ENCODE measurements at regions not wholly inside any gene's neighbourhood (a gene's known extent, or its start where the extent isn't known, plus 50 kb on each side); places are given as distances from the start of the nearest gene placed in this dataset.

DNA sequence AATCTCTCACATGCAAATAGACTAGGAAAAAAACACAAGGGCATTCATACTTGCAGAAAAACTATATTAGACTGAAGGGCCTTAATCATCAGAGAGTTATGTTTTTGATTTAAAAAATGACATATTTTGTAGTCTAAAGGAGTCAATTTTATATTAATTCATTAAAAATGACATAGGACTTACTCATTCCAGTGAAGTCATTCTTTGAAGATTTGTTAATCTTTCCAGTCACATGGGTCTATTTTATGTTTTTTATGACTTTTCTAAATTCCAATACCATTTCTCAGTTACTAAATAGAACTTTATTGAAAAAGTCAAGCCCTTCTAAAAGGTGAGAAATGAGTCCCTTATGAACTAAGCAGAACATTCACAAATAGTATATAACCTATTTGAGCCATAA is 743.8 kb upstream of the INTU start:
- BruUV-seq (replicated peaks): no TSS peak
- Histone ChIP-seq H3K27me3 (ENCODE audit: control insufficient read depth in 2 of 2, insufficient read depth in 2 of 2, low read length in 2 of 2) (no peaks in the 10 kb centered on the region), H3K36me3 (ENCODE audit: control insufficient read depth in 2 of 2, extremely low read depth in 1 of 2, insufficient read depth in 2 of 2, low read length in 2 of 2) (no peaks in the 10 kb centered on the region), H3K4me3 (replicated peaks in 1 of 3; ENCODE audit: insufficient read depth in 1 of 3, low read depth in 1 of 3, low read length in 3 of 3) (no peak overlapping the region), H3K4me2 (ENCODE audit: insufficient read depth, low read length) (no peak overlapping the region), H3K4me1 (ENCODE audit: control insufficient read depth, extremely low read depth, insufficient read depth, low read length) (no peaks in the 10 kb centered on the region), H3K79me2 (ENCODE audit: control insufficient read depth, insufficient read depth, low read length) (no peaks in the 10 kb centered on the region), H2AFZ (ENCODE audit: low read depth, low read length) (no peak overlapping the region), H3K9me1 (replicated peaks; ENCODE audit: control insufficient read depth, extremely low read depth, insufficient read depth, low read length) (no peaks in the 10 kb centered on the region), H3K9me3 (replicated peaks; ENCODE audit: control insufficient read depth, insufficient read depth, low read length) (no peaks in the 10 kb centered on the region), H3K27ac (ENCODE audit: insufficient read depth, low read depth, low read length) (no peak overlapping the region), H3K9ac (replicated peaks; ENCODE audit: extremely low read depth, insufficient read depth, low read length) (no peak overlapping the region), H4K20me1 (replicated peaks; ENCODE audit: control insufficient read depth, extremely low read depth, insufficient read depth, low read length) (no peaks in the 10 kb centered on the region)
- ChIA-PET POLR2A (no interaction called here), CTCF (no interaction called here)
- DNase-seq (ENCODE audit: low read depth, low spot score): no peak
- dilution Hi-C loops (cut with MboI; ENCODE audit: extremely low pct_ligation_motif_present, low sequenced_read_pairs) (no loop called here), intact Hi-C loops (cut with micrococcal nuclease) (no loop called here)
- TF ChIP-seq GATA2 (IDR thresholded peaks at IDR 0.05; ENCODE audit: insufficient read depth, insufficient read length, low read depth, low read length): no peak
- peak; percentile 10 for TF ChIP-seq FOS (IDR thresholded peaks at IDR 0.05; ENCODE audit: borderline replicate concordance, insufficient read depth, low read length)
- no peak for TF ChIP-seq POLR2AphosphoS5 (IDR thresholded peaks at IDR 0.05; ENCODE audit: insufficient read depth, low read depth, low read length)
- FAIRE-seq: no peak

GRCh38 chr4:126890383-126890782 is 742.4 kb upstream of the INTU start:
- H3K9me1 ChIP-seq (replicated peaks; ENCODE audit: control insufficient read depth, extremely low read depth, insufficient read depth, low read length): no peaks in the 10 kb centered on the region
- H3K36me3 ChIP-seq (ENCODE audit: control insufficient read depth in 2 of 2, extremely low read depth in 1 of 2, insufficient read depth in 2 of 2, low read length in 2 of 2): no peaks in the 10 kb centered on the region
- dilution Hi-C loops (cut with MboI; ENCODE audit: extremely low pct_ligation_motif_present, low sequenced_read_pairs) (no loop called here), intact Hi-C loops (cut with micrococcal nuclease) (no loop called here)
- no peak overlapping the region for H3K4me2 ChIP-seq (ENCODE audit: insufficient read depth, low read length)
- H2AFZ ChIP-seq (ENCODE audit: low read depth, low read length): no peak overlapping the region
- H3K27ac ChIP-seq (ENCODE audit: insufficient read depth, low read depth, low read length): no peak overlapping the region
- DNase-seq (ENCODE audit: low read depth, low spot score) (no peak), FAIRE-seq (no peak)
- H4K20me1 ChIP-seq (replicated peaks; ENCODE audit: control insufficient read depth, extremely low read depth, insufficient read depth, low read length): no peaks in the 10 kb centered on the region
- no peaks in the 10 kb centered on the region for H3K4me1 ChIP-seq (ENCODE audit: control insufficient read depth, extremely low read depth, insufficient read depth, low read length)
- ChIA-PET CTCF (no interaction called here), POLR2A (no interaction called here)
- H3K9me3 ChIP-seq (replicated peaks; ENCODE audit: control insufficient read depth, insufficient read depth, low read length): no peaks in the 10 kb centered on the region
- no TSS peak for BruUV-seq (replicated peaks)
- no peak overlapping the region for H3K4me3 ChIP-seq (replicated peaks in 1 of 3; ENCODE audit: insufficient read depth in 1 of 3, low read depth in 1 of 3, low read length in 3 of 3)
- H3K27me3 ChIP-seq (ENCODE audit: control insufficient read depth in 2 of 2, insufficient read depth in 2 of 2, low read length in 2 of 2): no peaks in the 10 kb centered on the region
- no peak for TF ChIP-seq EZH2 (IDR thresholded peaks at IDR 0.05; ENCODE audit: borderline replicate concordance, low read depth, low read length, severe bottlenecking)
- no peak for TF ChIP-seq FOS (IDR thresholded peaks at IDR 0.05; ENCODE audit: borderline replicate concordance, insufficient read depth, low read length)
- no peak for TF ChIP-seq CTCF (IDR thresholded peaks at IDR 0.05; ENCODE audit: extremely low read depth in 1 of 2, insufficient read depth in 1 of 2, low read depth in 1 of 2, low read length in 2 of 2)
- no peak for TF ChIP-seq POLR2A (IDR thresholded peaks at IDR 0.05; ENCODE audit: low read depth, low read length)
- TF ChIP-seq MYC (IDR thresholded peaks at IDR 0.05; ENCODE audit: low read depth, low read length): no peak
- no peak for TF ChIP-seq POLR2AphosphoS5 (IDR thresholded peaks at IDR 0.05; ENCODE audit: insufficient read depth, low read depth, low read length)
- TF ChIP-seq GATA2 (IDR thresholded peaks at IDR 0.05; ENCODE audit: insufficient read depth, insufficient read length, low read depth, low read length): no peak
- TF ChIP-seq, protein P1, sequence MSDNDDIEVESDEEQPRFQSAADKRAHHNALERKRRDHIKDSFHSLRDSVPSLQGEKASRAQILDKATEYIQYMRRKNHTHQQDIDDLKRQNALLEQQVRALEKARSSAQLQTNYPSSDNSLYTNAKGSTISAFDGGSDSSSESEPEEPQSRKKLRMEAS (IDR thresholded peaks at IDR 0.05; ENCODE audit: insufficient read depth, insufficient read length): no peak
- no peak for TF ChIP-seq JUN (IDR thresholded peaks at IDR 0.05; ENCODE audit: borderline replicate concordance, insufficient read depth, insufficient read length, low read depth)
- H3K79me2 ChIP-seq (ENCODE audit: control insufficient read depth, insufficient read depth, low read length): no peaks in the 10 kb centered on the region
- no peak overlapping the region for H3K9ac ChIP-seq (replicated peaks; ENCODE audit: extremely low read depth, insufficient read depth, low read length)
